HepG2 (cell line): ENCODE measurements at regions not wholly inside any gene's neighbourhood (a gene's known extent, or its start where the extent isn't known, plus 50 kb on each side); places are given as distances from the start of the nearest gene placed in this dataset.
"Not testable (repeated sequence)": the region's sequence is repeated elsewhere in the genome, so short reads cannot be mapped to it uniquely, and the experiment has no call there.

Source experiments
- ATAC-seq: fragments of 200-7000 bp; cut with Tn5 transposase; 3 replicates; pipeline ENCODE4 v1.9.1; 2020; ENCODE audit warnings: mild to moderate bottlenecking, moderate library complexity
- BruUV-seq: library from RNA; stranded (reverse); fragments of 400-500 nt; replicated peaks from 2 replicates; lab custom pipeline; 2021; lab: Mats Ljungman, UMichigan
- CTCF ChIA-PET: fragments of 300-600 bp; formaldehyde crosslinking; extraction: SDS; loops from one replicate; lab custom pipeline; 2021; ENCODE audit warnings: low total read pairs, inconsistent platforms, low intra/inter-chr PET ratio; lab: Yijun Ruan, JAX
- POLR2A ChIA-PET: fragments of 350-600 bp; sonication (Branson Sonifier 250); formaldehyde crosslinking; loops from one replicate; lab custom pipeline; 2020; ENCODE audit warnings: antibody characterized with exemption, inconsistent platforms; lab: Yijun Ruan, JAX
- DNase-seq: peaks from one replicate; pipeline ENCODE4 v3.0.0-alpha.2; 2015; ENCODE audit warnings: low spot score
- FAIRE-seq: peaks from 3 replicates; lab custom pipeline; 2011; peaks lifted over from hg19 to GRCh38; lab: Jason Lieb, UNC
- H2AFZ ChIP-seq: one replicate; pipeline ENCODE4 v1.6.1; 2011; ENCODE audit warnings: low read length, inconsistent platforms
- H3K27ac ChIP-seq: fragments of 300-600 bp; 3 replicates; pipeline ENCODE4 v1.8.0; 2011; ENCODE audit warnings: mixed run types, mild to moderate bottlenecking, mixed read lengths, low read length, inconsistent platforms; ENCODE audit not compliant: insufficient read depth; ENCODE audit errors: extremely low read length
- H3K27me3 ChIP-seq, 2 experiments: fragments of 200-600 bp in 1 of 2; 2 replicates in 1 of 2; 3 replicates in 1 of 2; pipeline versions ENCODE4 v1.6.0 to v1.8.0; 2011; ENCODE audit warnings: low read length in 2 of 2, mild to moderate bottlenecking in 2 of 2, moderate library complexity in 2 of 2, inconsistent platforms in 1 of 2; ENCODE audit not compliant: insufficient read depth in 2 of 2, control insufficient read depth in 1 of 2
- H3K36me3 ChIP-seq, 2 experiments: fragments of 200-600 bp in 1 of 2; replicated peaks in 1 of 2; 2 replicates in 1 of 2; 3 replicates in 1 of 2; pipeline versions ENCODE4 v1.5.1 to v1.8.0; 2011; ENCODE audit warnings: low read length in 2 of 2, inconsistent platforms in 1 of 2; ENCODE audit not compliant: insufficient read depth in 2 of 2, control insufficient read depth in 1 of 2
- H3K4me1 ChIP-seq: 2 replicates; pipeline ENCODE4 v1.5.1; 2012; ENCODE audit warnings: low read length, inconsistent platforms; ENCODE audit not compliant: insufficient read depth
- H3K4me2 ChIP-seq: 2 replicates; pipeline ENCODE4 v1.6.0; 2011; ENCODE audit warnings: low read depth, low read length, inconsistent platforms
- H3K4me3 ChIP-seq, 3 experiments: fragments of 200-600 bp in 1 of 3; sonication (generic), shearing (Covaris generic) in 1 of 3; replicated peaks in 1 of 3; 2 replicates each; pipeline ENCODE4 v1.5.1; 2011 to 2016; ENCODE audit warnings: low read length in 3 of 3, inconsistent platforms in 2 of 3, low read depth in 2 of 3, mild to moderate bottlenecking in 2 of 3, control low read depth in 1 of 3, mixed read lengths in 1 of 3; ENCODE audit not compliant: insufficient read depth in 1 of 3
- H3K79me2 ChIP-seq: one replicate; pipeline ENCODE4 v1.6.1; 2011; ENCODE audit warnings: low read length, inconsistent platforms; ENCODE audit not compliant: insufficient read depth
- H3K9ac ChIP-seq: 2 replicates; pipeline ENCODE4 v1.6.0; 2011; ENCODE audit warnings: mild to moderate bottlenecking, low read depth, low read length, inconsistent platforms; ENCODE audit not compliant: insufficient read depth
- H3K9me3 ChIP-seq: 2 replicates; pipeline ENCODE4 v1.5.1; 2012; ENCODE audit warnings: mild to moderate bottlenecking, low read length
- H4K20me1 ChIP-seq: 2 replicates; pipeline ENCODE4 v1.6.0; 2011; ENCODE audit warnings: inconsistent platforms, mild to moderate bottlenecking, low read length, moderate library complexity; ENCODE audit not compliant: insufficient read depth
- CTCF ChIP-seq: sonication (generic); formaldehyde crosslinking; IDR thresholded peaks from 2 replicates; pipeline ENCODE4 v1.5.0; 2020; ENCODE audit warnings: mild to moderate bottlenecking, missing genetic modification reagents, moderate library complexity
- STAG1 ChIP-seq: sonication (generic); formaldehyde crosslinking; IDR thresholded peaks from 2 replicates; pipeline ENCODE4 v1.4.0; 2020; ENCODE audit warnings: missing genetic modification reagents
- ZNF562 ChIP-seq: sonication (generic); formaldehyde crosslinking; IDR thresholded peaks from 2 replicates; pipeline ENCODE4 v1.8.0; 2022; ENCODE audit warnings: missing genetic modification reagents, borderline replicate concordance
- WGBS: methylation state at CpG from one replicate; pipeline ENCODE4 v1.1.6; 2017; ENCODE audit warnings: low lambda C conversion rate; 5-methylcytosine and 5-hydroxymethylcytosine counted together
- in situ Hi-C: cut with HindIII; loops from 2 replicates; pipeline ENCODE4 v1.10.0; 2017; ENCODE audit warnings: low pct_unique_long_range_greater_than_20kb; ENCODE audit not compliant: extremely low pct_ligation_motif_present
- intact Hi-C: fragments of 100-400 bp; cut with micrococcal nuclease; formaldehyde crosslinking; loops from one replicate; pipeline ENCODE4 v1.10.0; 2022; ENCODE audit not compliant: unreplicated experiment

- Histone ChIP-seq H3K4me1 (no peaks in the 10 kb centered on the region), H3K4me3 (no peak overlapping the region), H3K9me3 (no peaks in the 10 kb centered on the region), H3K36me3 (no peaks in the 10 kb centered on the region), H2AFZ (no peak overlapping the region), H3K27ac (no peak overlapping the region), H4K20me1 (no peaks in the 10 kb centered on the region), H3K4me2 (no peak overlapping the region)
- FAIRE-seq (no peak), ATAC-seq (no peak), DNase-seq (no peak)
- ChIA-PET CTCF (no interaction called here), POLR2A (no interaction called here)
- 10% methylated on average over 2 of the region's 2 CpGs for WGBS
- no TSS peak for BruUV-seq
- intact Hi-C loops: no loop called here
- in situ Hi-C loops: no loop called here
- TF ChIP-seq CTCF (CRISPR knock-in tag) (peak; percentile 43), ZNF562 (CRISPR knock-in tag) (no peak), STAG1 (CRISPR knock-in tag) (peak; percentile 48)
- TF ChIP-seq, all 625 proteins: peak for 2
- no peaks in the 10 kb centered on the region for H3K79me2 ChIP-seq
- no peak overlapping the region for H3K9ac ChIP-seq
- no peaks in the 10 kb centered on the region for H3K27me3 ChIP-seq
These were observed 640.4 kb downstream of the TYW1 start for GRCh38 chr7:67637023-67637358.

GRCh38 chr7:67642542-67642941 lies 645.9 kb downstream of the TYW1 start:
- FAIRE-seq, H3K27me3 ChIP-seq, H3K4me1 ChIP-seq, BruUV-seq, H3K36me3 ChIP-seq, H2AFZ ChIP-seq, ATAC-seq, intact Hi-C loops, H4K20me1 ChIP-seq, in situ Hi-C loops, H3K79me2 ChIP-seq, H3K4me3 ChIP-seq, POLR2A ChIA-PET, DNase-seq, CTCF ChIA-PET, H3K9ac ChIP-seq, H3K27ac ChIP-seq, H3K9me3 ChIP-seq, H3K4me2 ChIP-seq: not testable (repeated sequence)
- 39% methylated on average over 3 of the region's 3 CpGs for WGBS
